Activated CD4-positive, CD25-positive, alpha-beta regulatory T cell treated with anti-CD3 and anti-CD28 coated beads, Interleukin-2, amount 50 U/mL, for 16 hours (primary cell): ENCODE measurements at regions not wholly inside any gene's neighbourhood (a gene's known extent, or its start where the extent isn't known, plus 50 kb on each side); places are given as distances from the start of the nearest gene placed in this dataset.
"Not testable (repeated sequence)": the region's sequence is repeated elsewhere in the genome, so short reads cannot be mapped to it uniquely, and the experiment has no call there.

Experiments used
- DNase-seq: peaks from one replicate; pipeline ENCODE4 v3.0.0-alpha.2; 2020; ENCODE audit warnings: low read depth, low spot score

DNA sequence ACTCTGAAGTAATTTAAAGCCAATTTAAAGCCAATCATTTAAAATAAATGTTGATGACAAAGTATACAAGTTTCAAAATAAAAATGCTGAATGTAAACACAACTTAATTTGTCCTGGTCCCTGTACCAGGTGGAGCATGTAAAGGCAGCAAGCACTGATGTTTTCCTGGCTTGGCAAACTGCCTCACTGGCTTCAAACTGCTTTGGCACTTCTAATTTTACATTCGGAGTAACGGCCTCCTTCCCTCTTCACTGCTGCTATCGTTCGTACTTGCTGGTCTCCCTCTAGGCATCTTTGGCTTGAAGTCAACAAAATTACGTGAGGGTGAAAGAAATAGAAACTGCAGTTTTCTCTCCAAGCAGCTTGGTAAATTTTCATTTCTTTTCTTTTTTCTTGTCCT, 287.9 kb downstream of the LTN1 start:
- no peak for DNase-seq

DNA sequence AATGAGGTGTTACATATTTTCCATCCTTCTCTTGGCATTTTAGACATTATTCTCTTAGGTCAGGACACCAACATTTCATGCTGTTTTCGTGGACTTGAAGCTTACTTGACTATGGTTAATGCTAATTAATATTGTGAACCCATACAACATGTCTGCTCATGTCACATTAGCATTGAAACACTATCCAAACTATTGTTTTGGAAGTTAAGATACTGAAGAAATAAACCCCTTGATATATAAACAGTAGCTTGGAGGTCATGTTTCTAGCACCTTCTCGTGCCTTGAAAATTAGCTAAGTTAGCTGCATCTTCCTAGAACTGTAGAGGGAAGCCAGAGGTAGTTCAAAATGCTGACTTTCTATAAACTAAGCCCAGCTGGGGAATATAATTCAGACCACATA, 288.8 kb downstream of the LTN1 start:
- no peak for DNase-seq

DNA sequence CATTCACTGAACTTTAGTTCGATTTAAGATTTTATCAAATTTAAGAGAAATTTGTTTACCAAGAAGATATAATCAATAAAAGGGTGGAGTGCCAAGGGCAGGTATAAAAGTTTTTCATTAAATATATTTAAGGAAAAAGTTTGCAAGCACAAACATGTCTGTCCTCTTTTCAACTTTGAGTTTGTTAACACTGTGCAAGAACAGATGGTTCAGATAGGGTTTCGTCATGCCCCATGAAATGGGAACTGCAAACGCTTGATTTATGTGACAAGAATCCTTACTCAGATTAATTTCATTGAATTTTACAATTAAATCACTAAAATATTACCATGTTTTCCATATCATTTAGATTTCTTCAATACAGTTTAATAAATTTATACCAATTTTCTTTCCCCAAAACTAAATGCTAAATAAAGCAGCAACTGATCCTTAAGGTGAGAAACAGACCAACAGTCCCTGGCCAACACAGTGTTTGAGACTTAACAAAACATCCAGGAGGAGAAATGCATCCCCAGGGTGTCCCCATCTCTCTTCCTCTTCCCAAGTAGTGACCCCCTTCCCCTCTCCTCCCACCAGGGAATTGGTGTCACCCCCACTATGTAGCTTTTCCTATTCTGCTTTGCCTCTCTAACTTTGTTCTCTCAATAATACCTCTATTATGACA, 292.9 kb downstream of the LTN1 start:
- no peak for DNase-seq

DNA sequence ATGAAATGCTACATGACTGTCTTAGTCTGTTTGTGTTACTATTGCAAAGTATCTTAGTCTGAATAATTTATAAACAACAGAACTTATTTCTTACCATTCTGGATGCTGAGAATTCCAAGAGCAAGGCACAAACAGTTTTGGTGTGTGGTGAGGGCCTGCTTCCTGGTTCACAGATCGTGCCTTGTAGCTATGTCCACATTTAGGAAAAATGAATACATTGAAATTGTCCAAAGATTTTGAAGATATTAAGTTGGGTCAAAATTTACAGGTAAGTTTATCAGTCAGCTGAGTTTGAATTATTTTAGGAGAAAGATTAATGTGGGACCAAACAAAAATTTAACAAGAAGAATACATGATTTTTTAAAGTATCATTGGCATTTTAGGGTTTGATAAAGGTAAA, 293.5 kb downstream of the LTN1 start:
- DNase-seq: no peak

DNA sequence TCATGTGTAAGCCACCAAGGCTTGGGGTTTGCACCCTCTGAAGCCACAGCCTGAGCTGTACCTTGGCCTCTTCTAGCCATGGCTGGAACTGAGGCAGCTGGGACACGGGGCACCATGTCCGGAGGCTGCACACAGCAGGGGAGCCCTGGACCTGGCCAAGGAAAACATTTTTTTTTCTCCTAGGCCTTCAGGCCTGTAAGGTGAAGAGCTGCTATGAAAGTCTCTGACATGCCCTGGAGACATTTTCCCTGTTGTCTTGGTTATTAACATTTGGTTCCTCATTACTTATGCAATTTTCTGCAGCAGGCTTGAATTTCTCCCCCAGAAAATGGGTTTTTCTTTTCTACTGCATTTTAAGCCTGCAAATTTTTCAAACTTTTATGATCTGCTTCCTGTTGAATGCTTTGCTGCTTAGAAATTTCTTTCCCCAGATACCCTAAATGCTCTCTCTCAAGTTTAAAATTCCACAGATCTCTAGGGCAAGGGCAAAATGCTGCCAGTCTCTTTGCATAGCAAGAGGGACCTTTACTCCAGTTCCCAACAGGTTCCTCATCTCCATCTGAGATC, 295.8 kb downstream of the LTN1 start:
- no peak for DNase-seq

DNA sequence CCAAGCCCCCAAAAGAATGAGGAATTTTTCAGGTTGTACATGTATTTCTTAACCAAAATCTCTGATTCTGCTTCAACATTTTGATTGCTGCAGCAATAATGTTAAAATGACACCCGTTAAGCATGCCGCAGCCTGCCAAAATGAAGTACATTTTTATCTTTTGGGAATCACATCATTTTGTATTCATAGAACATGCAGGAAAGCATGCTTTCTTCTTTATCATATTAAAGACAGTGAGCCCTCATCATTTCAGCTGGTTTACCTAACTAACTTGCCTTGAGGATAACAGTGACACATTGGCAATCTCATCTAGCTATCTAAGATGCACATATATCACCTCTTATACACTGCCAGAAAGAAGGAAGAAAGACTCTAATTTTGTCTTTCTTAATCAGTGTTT, 299.2 kb downstream of the LTN1 start:
- no peak for DNase-seq

DNA sequence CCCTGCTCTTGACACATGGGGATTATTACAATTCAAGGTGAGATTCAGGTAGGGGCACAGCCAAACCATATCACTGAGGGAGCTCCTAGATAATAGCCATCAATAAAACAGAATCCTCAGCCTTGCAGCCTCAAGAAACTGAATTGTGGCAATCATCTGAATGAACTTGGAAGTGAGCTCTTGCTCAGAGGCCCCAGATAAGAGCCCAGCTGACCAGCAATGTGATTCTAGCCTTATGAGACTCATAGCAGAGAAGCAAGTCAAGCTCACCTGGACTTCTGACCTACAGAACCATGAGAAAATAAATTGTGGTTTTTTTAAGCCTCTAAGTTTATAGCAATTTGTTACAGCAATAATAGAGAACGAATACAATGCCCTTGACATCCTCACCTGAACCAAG, 302.5 kb downstream of the LTN1 start:
- no peak for DNase-seq

DNA sequence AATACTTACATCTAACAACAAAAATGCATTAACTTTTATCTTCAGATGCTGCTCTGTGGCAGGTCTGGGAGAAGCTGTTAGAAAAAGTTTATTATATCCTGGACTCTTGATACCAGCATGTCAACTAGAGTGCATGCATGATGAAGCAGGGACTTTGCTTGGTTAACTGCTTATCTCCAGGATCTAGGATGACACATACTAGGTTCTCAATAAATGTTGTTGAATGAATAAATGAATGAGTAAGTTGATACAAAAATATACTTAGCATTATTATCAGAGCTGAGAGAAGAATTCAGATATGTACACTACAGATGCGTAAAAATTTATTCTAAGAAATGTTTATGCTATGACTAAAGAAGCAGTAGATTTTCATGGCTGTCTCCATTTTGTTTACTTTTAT, 304.3 kb downstream of the LTN1 start:
- DNase-seq: no peak

DNA sequence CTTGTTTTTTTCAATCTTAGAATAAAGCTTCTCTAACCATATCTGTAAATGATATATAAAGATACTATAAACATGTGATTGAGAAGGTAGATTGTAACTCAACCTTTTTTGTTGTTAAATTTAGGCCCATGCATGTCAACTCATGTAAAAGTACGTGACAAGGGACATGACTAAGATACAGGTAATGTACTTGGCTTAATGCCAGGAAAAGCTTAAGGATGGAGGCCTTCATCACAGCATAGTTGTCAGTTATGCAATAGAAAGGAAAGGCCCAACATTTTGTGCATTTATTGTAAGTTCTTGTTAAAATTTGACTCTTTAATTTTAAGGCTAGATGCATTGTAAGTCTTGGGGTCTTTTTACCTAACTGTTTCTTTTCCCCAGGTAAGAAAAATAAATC, 305.1 kb downstream of the LTN1 start:
- DNase-seq: no peak

DNA sequence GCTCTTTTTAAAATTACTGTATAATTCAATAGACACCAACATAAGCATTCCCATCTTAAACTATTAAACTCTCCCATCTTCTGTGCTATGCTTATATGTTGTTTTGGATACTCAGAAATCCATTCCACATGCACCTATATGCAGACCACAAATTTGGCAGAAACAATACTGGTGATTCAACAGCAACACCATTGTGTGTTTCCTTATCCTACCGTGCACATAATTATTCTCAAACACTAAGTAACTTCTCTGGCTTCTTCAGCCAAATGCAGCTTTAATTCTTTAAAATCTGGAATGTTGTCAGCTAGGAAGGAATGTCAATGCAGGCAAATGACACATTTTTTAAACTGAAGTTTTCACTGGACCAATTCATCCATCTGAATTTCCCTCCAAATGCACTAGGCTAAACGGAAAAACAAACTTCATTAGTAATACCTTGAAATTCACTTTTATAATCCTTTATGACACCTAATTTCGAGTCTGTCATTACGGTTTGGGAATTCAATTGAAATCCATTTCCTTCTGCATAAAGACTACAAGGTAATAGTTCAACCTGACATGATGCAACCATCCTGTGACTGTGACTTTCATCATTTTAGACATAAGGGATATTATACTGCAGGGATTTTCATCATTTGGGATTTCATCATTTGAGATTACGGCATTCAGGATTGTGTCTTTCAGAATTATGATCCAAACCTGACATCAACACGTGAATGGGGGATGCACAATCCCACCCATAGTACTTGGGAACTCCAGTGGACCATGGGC, 308.5 kb downstream of the LTN1 start:
- no peak for DNase-seq

DNA sequence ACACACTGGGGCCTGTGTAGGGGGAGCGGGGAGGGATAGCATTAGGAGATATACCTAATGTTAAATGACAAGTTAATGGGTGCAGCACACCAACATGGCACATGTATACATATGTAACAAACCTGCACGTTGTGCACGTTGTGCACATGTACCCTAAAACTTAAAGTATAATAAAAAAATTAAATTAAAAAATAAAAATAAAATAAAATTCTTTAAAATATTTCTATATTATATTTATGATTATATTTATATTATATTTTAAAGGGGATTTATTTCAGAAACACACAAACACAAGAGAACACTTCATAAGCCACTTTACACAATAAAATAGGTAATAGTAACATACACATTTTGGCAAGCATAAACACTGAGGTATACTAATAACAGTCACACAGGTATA, 309.8 kb downstream of the LTN1 start:
- not testable (repeated sequence) for DNase-seq

DNA sequence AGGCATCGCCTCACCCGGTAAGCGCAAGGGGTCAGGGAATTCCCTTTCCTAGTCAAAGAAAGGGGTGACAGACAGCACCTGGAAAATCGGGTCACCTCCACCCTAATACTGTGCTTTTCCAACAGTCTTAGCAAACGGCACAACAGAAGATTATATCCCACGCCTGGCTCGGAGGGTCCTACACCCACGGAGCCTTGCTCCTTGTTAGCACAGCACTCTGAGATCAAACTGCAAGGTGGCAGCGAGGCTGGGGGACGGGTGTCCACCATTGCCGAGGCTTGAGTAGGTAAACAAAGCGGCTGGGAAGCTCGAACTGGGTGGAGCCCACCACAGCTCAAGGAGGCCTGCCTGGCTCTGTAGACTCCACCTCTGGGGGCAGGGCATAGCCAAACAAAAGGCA, 315.6 kb downstream of the LTN1 start:
- DNase-seq: not testable (repeated sequence)

DNA sequence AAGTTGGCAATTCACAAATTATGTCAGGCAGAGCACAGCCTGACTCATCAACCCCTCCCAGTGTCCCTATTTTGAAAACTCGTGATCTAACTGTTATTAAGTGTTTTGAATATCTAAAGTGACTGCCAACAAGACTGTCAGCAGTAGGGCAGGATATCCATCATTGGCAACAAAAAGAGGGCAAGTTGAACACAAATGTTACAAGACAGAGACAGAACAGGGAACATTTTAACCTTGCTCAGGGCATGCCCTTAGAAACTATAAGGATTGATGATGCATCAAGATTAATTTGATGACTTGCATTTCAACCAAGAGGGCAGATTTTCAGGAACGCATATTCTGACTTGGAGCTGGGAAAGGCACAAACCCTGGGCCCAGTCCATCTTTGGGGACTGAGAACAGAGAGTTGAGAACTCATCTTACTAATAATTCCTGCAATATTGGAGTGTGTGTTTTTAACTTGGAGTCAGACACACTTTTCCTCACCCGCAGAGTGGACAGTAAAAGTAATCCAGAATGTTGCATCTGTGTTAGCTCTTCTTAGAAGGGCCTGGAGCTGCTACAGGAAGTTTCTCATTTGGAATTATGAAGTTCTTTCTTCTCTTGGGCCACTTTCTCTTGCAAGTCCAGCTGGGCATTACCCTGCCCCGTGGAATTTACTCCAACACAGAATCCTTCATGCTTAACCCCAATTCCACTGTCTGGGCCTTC, 317.2 kb downstream of the LTN1 start:
- no peak for DNase-seq

DNA sequence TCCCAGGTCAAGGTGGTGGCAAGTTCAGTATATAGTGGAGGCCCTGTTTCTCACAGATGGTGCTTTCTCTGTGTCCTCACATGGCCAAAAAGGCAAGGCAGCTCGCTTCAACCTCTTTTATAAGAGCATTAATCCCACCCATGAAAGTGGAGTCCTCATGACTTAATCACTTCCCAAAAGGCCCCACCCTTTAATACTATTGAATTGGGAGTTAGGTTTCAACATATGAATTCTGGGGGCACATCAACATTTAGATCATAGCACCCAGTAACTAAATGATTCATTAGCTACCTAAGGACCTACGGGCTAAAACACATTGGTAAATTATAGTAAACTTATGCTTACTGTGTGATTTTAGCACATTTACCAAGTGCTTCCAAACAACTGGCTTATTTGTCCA, 317.9 kb downstream of the LTN1 start:
- DNase-seq: no peak

DNA sequence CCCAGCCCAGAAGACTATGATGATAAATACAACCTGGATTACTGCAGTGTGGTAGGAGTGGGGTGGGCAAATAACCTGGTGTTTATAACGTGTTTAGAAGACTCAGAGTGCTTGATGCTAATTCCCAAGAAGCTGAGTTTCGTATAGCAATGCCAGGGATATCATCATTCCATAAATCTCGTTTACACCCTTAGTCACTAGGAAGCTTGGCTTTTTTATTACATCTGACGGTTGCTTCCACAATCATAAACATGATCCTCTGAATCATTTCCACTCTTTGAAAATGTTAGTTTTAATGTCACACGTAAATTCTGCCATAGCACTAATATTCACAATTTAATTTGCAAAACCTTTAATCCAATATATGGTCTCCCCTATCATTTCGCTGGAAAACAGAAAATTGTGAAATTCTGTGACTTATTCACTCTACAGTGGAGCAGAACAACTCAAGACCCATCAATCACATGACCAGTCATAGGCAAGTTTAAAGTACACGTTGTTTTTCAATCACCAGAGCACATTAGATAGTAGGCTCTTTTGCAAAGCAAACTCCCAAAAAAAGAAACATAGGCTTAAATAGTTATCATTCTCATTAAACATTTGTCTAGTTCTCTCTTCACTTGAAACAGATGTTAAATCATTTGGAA, 321.0 kb downstream of the LTN1 start:
- no peak for DNase-seq

DNA sequence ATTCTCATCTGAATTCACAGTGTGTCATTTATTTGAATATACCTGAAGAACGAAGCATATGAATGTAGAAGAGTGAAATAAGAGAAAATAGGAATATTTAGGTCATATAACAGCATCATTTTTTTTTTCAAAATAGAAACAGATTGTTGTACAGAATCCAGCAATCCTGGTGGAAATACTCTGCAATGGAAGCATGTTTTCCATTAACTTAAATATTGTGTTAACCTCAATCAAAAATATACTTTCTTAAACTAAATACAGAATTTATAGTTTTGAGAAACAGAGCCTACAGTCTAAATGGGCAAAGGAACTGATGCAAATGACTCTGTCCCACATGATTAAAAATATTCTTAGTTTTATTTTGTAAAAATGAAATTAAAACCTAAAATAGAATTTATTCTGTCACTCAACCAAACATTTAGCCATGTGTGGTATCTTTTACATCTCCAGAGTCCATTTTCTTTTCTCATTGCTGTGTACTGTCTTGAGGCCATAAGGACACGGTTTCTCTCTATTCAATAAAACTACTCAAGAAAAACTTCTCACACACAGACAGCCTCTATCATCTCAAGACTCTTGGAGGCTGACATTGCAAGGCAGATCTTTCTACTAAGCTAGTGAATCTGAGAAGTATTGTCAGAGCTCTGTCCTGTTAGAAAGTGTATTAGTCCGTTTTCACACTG, 322.6 kb downstream of the LTN1 start:
- no peak for DNase-seq

DNA sequence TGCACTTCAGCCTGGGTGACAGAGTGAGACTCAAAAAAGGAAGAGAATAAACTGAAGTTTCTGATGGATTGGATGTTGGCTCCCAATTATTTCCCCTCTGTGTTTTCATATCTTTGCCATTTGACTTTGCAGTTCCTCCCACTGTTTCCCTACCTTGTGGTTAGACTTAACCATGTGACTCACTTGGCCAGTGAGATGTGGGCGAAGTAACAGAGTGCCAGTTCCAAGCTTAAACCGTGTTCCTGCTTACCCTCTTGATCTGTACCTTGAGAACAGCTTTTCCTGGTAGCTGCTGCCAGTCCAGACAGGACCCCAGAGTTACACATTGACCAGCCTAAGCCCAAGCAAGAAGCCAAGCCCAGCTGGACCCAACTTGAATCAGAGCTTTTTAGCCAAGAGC, 323.4 kb downstream of the LTN1 start:
- no peak for DNase-seq

DNA sequence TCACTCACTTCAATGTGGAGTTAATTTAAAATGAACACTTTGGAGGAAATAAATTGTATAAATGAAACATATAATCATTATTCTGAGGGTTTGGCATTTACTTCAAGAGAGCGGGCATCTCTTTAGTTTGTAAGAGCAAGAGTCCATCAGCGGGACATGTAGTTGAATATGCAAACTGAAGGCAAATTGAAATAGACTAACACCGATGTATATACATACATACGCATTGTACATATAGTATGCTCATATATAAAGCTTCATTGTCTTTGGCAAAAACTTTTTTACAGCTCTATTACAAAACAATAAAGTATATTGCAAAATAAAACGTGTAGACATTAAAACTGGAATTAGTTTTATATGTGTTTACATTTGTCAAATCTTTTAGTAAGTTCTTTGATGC, 328.9 kb downstream of the LTN1 start:
- DNase-seq: no peak

DNA sequence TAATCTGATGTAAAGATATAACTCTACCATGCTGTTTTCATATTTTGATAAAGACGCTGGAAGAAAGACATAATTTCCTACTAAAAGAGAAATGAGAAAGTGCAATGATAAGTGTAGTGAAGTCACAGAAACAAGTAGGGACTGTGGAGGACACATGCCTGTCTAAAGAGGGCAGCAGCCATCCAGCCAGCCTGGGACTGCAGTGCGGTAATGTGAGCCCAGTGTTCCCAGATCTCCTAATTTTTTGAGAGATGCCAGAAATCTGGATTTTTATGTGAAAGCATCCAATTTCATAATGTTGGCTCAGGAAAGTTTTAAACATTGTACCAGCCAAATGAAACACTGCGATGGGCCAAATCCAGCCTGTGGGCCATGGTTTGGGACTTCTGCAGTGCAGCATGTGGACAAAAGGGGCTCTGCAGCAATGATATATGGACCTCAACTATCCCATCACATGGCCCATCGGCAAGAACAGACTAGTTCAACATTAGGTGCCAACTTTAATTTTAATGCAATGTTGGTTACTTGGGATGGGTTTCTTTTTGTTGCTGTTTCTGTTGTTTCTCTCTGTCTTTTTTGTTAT, 329.5 kb downstream of the LTN1 start:
- DNase-seq: no peak

DNA sequence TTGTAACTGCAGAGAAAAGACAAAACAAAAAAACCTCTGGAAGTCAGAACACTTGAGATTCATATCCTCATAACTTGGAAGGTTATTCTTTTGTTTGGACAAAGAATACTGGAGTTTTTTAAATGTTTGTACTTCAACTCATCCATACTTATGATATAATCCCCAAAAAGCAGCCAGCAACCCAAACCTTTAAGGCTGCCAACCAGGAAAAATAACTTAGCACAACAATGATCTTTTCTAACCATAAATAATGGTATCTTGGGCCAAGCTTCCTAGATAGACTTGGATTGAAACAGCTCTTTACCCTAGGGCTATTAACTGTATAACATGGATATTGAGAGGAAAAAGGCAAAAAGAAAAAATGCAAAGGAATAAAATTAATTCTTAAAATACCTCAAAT, 335.1 kb downstream of the LTN1 start:
- no peak for DNase-seq

DNA sequence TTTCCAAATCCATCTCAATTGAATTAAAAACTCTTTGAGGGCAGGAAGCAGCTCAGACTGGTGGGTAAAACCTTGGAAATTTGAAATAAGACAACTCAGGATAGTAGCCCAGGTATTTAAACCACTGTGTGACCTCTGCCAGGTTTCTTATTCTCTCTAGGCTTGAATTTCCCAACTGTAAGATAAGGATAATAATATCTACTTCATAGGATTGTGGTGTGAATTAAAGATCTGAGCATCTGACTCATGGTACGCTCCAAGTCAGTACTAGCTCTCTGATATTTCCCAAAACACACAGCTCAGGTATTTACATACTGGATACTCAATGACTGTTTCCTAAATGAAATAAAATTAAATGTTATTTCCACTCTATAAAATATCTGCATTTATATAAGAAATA, 337.2 kb downstream of the LTN1 start:
- no peak for DNase-seq
